ENCODE measurements at regions not wholly inside any gene's neighbourhood (a gene's known extent, or its start where the extent isn't known, plus 50 kb on each side); places are given as distances from the start of the nearest gene placed in this dataset.

DNA sequence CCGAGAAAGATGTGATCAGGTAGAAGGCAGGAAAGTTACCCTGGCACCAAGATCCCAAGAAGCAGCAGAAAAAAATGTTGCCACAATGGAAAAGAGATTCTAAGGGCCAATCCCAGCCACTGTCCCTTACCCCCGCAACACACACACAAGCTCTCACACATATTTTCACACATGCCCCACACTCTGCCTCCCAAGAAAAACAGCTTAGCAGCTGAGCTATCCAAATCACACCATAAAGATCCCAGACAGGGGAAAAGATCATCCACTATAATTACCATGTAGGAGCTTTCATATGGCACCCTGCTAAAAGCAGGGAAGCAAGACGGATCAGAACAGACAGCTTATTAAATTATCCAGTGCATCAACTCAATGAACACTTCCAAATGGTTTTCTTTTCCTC lies 143.4 kb downstream of the FAM114A2 start:
- TF ChIP-seq POLR2AphosphoS5 (IDR thresholded peaks at IDR 0.05; ENCODE audit: low read depth, low read length) = no peak
- no peak for TF ChIP-seq SIN3A (IDR thresholded peaks at IDR 0.05; ENCODE audit: borderline replicate concordance, insufficient read depth, low read depth, low read length)
- TF ChIP-seq, protein P1, sequence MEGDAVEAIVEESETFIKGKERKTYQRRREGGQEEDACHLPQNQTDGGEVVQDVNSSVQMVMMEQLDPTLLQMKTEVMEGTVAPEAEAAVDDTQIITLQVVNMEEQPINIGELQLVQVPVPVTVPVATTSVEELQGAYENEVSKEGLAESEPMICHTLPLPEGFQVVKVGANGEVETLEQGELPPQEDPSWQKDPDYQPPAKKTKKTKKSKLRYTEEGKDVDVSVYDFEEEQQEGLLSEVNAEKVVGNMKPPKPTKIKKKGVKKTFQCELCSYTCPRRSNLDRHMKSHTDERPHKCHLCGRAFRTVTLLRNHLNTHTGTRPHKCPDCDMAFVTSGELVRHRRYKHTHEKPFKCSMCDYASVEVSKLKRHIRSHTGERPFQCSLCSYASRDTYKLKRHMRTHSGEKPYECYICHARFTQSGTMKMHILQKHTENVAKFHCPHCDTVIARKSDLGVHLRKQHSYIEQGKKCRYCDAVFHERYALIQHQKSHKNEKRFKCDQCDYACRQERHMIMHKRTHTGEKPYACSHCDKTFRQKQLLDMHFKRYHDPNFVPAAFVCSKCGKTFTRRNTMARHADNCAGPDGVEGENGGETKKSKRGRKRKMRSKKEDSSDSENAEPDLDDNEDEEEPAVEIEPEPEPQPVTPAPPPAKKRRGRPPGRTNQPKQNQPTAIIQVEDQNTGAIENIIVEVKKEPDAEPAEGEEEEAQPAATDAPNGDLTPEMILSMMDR (IDR thresholded peaks at IDR 0.05) = no peak
- TF ChIP-seq, protein P2, sequence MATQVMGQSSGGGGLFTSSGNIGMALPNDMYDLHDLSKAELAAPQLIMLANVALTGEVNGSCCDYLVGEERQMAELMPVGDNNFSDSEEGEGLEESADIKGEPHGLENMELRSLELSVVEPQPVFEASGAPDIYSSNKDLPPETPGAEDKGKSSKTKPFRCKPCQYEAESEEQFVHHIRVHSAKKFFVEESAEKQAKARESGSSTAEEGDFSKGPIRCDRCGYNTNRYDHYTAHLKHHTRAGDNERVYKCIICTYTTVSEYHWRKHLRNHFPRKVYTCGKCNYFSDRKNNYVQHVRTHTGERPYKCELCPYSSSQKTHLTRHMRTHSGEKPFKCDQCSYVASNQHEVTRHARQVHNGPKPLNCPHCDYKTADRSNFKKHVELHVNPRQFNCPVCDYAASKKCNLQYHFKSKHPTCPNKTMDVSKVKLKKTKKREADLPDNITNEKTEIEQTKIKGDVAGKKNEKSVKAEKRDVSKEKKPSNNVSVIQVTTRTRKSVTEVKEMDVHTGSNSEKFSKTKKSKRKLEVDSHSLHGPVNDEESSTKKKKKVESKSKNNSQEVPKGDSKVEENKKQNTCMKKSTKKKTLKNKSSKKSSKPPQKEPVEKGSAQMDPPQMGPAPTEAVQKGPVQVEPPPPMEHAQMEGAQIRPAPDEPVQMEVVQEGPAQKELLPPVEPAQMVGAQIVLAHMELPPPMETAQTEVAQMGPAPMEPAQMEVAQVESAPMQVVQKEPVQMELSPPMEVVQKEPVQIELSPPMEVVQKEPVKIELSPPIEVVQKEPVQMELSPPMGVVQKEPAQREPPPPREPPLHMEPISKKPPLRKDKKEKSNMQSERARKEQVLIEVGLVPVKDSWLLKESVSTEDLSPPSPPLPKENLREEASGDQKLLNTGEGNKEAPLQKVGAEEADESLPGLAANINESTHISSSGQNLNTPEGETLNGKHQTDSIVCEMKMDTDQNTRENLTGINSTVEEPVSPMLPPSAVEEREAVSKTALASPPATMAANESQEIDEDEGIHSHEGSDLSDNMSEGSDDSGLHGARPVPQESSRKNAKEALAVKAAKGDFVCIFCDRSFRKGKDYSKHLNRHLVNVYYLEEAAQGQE (IDR thresholded peaks at IDR 0.05; ENCODE audit: insufficient read depth in 1 of 2, low read depth in 2 of 2, low read length in 1 of 2) = no peak
- TF ChIP-seq TCF7L2 (IDR thresholded peaks at IDR 0.05; ENCODE audit: low read depth, low read length) = no peak
- no peak for DNase-seq (ENCODE audit: low read depth, low spot score)
- Histone ChIP-seq H3K4me1 (ENCODE audit: control insufficient read depth, insufficient read depth, low read length) (no peaks in the 10 kb centered on the region), H3K9me3 (ENCODE audit: control insufficient read depth, insufficient read depth, low read depth, low read length) (no peaks in the 10 kb centered on the region), H3K27ac (ENCODE audit: low read length) (no peak overlapping the region), H3K27me3 (ENCODE audit: control insufficient read depth, insufficient read depth, low read length) (no peaks in the 10 kb centered on the region; the same call in 1 of the 2 replicates), H3K36me3 (ENCODE audit: control insufficient read depth, insufficient read depth, low read length) (no peaks in the 10 kb centered on the region), H3K4me3 (ENCODE audit: low read depth in 2 of 2, low read length in 2 of 2) (no peak overlapping the region)
- ChIA-PET CTCF (no interaction called here), POLR2A (no interaction called here)
- intact Hi-C loops (cut with micrococcal nuclease; ENCODE audit: unreplicated experiment) (no loop called here), in situ Hi-C loops (cut with HindIII; ENCODE audit: low pct_unique_long_range_greater_than_20kb, low sequenced_read_pairs) (no loop called here)
- BruUV-seq (replicated peaks) = no TSS peak
- ATAC-seq = no peak

DNA sequence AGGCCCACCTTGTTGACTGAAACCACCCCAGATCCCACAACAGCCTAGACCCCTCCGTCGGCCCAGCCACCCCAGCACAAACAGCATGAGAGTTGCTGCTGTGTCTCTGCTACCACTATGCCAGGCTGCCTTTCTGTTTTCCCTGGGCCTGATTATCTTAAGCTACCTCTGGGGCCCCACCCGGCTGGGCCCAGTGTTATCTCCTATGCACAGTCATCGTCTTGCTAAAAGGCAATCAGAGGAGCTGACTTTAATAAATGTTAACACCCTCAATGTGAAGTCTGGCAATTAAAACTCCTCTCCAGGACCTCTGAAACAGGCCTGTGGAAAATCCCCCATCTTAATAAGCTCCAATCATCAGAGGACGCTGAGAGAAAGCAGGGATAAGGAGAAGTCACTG lies 144.9 kb downstream of the FAM114A2 start:
- CTCF ChIA-PET = no interaction called here
- Histone ChIP-seq H3K27ac (ENCODE audit: low read length) (no peak overlapping the region), H3K36me3 (ENCODE audit: control insufficient read depth, insufficient read depth, low read length) (no peaks in the 10 kb centered on the region), H3K4me3 (ENCODE audit: low read depth in 2 of 2, low read length in 2 of 2) (no peak overlapping the region), H3K27me3 (ENCODE audit: control insufficient read depth, insufficient read depth, low read length) (no peaks in the 10 kb centered on the region; the same call in 1 of the 2 replicates), H3K9me3 (ENCODE audit: control insufficient read depth, insufficient read depth, low read depth, low read length) (no peaks in the 10 kb centered on the region), H3K4me1 (ENCODE audit: control insufficient read depth, insufficient read depth, low read length) (no peaks in the 10 kb centered on the region)
- in situ Hi-C loops (cut with HindIII; ENCODE audit: low pct_unique_long_range_greater_than_20kb, low sequenced_read_pairs) (no loop called here), intact Hi-C loops (cut with micrococcal nuclease; ENCODE audit: unreplicated experiment) (no loop called here)
- TF ChIP-seq, protein P1 (IDR thresholded peaks at IDR 0.05) = no peak
- TF ChIP-seq, protein P2 (IDR thresholded peaks at IDR 0.05; ENCODE audit: insufficient read depth in 1 of 2, low read depth in 2 of 2, low read length in 1 of 2) = no peak
- no peak for TF ChIP-seq TCF7L2 (IDR thresholded peaks at IDR 0.05; ENCODE audit: low read depth, low read length)
- TF ChIP-seq SIN3A (IDR thresholded peaks at IDR 0.05; ENCODE audit: borderline replicate concordance, insufficient read depth, low read depth, low read length) = no peak
- TF ChIP-seq POLR2AphosphoS5 (IDR thresholded peaks at IDR 0.05; ENCODE audit: low read depth, low read length) = no peak
- ATAC-seq (no peak), DNase-seq (ENCODE audit: low read depth, low spot score) (no peak)
- POLR2A ChIA-PET = no interaction called here
- no TSS peak for BruUV-seq (replicated peaks)

Measured in Panc1 (cell line).